ENCODE measurements at regions not wholly inside any gene's neighbourhood (a gene's known extent, or its start where the extent isn't known, plus 50 kb on each side); places are given as distances from the start of the nearest gene placed in this dataset.
"Not testable (repeated sequence)": the region's sequence is repeated elsewhere in the genome, so short reads cannot be mapped to it uniquely, and the experiment has no call there.

DNA sequence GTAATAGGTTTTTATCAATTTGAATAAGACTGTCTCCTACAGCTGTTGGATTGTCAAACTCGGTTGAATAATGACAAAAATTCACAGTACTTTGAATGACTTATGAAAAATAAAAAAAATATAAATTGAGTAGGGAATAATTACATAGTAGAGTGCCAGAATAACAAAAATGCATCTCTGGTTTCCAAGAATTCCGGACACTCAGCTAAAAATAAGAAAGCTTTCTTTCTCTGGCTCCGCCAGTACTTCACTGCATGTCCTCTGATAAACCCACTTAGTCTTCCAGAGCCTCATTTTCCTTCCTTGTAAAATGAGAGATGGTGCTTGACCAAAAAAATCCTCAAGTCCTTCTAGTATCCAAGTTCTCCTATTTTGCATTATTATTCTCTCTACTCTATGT, 374.6 kb upstream of the LUZP2 start:
- no peak for DNase-seq

GRCh38 chr11:24124876-24125275, 372.0 kb upstream of the LUZP2 start:
- no peak for DNase-seq

- DNase-seq = no peak
These were observed 365.2 kb upstream of the LUZP2 start for GRCh38 chr11:24131698-24132097.

DNA sequence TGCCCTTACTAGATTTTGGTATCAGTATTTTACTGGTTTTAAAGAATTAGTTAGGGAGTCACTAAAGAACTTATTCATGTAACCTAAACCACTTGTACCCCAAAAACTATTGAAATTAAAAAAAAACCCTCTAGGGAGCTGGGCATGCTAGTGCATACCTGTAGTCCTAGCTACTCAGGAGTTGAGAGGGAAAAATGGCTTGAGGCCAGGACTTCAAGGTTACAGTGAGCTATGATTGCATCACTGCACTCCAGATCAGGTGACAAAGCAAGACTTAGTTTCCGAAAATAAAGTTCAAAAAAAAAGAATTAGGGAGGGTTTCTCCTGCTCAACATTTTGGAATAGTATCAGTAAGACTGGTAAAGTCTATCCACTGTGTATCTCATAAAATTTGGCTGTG, 364.4 kb upstream of the LUZP2 start:
- no peak for DNase-seq

DNA sequence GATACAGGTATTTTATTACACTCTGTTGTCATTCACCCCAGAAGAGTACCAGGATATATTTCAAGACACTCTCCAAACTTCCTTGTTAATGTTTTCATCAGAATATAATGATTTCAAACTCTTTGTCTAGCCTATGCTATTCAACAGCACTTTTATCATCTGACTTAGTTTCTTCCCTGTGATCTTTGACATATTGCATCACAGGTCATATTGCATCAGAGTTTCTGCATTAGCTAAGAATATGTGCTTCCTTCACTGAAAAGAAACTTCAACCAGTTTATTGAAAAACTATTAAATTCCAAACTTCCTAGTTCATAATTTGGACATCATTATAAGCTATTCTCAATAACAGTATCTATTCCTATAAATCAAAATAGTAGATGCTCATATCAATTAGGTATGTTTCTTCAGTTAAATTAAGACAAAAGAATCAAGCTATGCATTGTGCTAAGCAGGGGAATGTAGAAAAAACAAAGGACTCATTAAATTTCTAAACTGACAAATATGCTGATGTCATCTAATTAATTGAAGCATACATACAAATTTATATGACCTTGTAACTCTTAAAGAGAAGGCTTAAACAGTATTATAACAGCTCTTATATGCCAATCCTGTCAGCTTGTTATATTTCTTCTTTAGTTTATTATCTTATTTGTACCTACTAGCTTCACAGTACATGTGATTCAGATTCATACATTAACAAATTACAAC, 361.8 kb upstream of the LUZP2 start:
- no peak for DNase-seq

GRCh38 chr11:24142062-24142461, 354.8 kb upstream of the LUZP2 start:
- no peak for DNase-seq

DNA sequence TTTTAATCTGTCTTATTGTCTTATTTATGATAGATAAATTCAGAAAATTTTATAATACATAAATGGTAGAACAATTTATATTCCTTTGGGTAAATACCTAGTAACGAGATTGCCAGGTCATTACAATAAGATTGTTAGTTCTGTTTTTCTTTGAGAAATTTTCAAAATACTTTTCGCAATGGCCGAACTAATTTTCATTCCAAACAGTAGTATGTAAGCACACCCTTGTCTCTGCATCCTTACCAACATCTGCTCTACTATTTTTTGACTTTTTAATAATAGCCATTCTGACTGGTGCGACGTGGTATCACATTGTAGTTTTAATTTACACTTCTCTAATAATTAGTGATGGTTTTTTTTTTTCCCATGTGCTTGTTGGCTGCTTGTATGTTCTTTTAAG, 351.4 kb upstream of the LUZP2 start:
- DNase-seq = no peak

- DNase-seq = no peak
These were observed 343.5 kb upstream of the LUZP2 start for GRCh38 chr11:24153337-24153736.

DNA sequence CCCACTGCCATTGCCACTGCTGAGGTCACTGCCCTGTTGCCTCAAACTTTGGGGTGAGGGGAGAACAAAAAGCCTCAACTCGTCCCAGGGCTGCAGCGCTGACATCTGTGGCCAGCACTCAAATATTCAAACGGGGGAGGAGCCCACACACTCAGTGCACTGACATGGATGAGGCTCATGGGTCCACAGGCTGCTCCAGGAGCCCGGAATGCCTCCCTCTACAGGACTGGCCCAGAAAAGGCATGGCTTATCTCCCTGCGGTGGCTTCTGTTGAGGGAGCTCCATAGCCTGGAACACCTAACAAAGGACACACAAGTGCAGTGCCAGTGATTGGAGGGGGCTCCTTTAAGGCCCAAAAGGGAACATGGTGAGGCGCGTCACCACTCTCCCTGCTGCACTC, 341.1 kb upstream of the LUZP2 start:
- no peak for DNase-seq

GRCh38 chr11:24157316-24157715, 339.5 kb upstream of the LUZP2 start:
- DNase-seq = no peak

GRCh38 chr11:24161587-24161986, 335.3 kb upstream of the LUZP2 start:
- no peak for DNase-seq

DNA sequence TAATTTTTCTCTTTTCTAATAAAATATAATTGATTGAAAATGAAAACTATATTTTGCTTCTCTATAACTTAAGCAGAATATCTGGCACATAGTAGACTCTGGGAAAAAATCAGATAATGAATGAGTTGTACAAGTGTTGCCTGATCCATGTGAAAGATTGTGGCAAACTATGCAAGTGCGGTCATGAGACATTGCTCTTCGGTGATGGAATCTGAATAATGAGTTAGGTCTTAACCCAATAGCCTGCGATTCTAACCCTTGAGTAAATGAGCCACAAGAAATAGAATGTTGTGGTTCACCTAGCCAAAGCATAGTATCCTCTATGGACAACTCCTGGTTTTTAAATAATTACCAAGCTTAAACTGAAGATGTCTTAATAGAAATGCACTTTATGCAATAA, 333.7 kb upstream of the LUZP2 start:
- no peak for DNase-seq

- no peak for DNase-seq
These were observed 333.0 kb upstream of the LUZP2 start for GRCh38 chr11:24163841-24164240.

- DNase-seq = no peak
These were observed 325.0 kb upstream of the LUZP2 start for GRCh38 chr11:24171869-24172268.

DNA sequence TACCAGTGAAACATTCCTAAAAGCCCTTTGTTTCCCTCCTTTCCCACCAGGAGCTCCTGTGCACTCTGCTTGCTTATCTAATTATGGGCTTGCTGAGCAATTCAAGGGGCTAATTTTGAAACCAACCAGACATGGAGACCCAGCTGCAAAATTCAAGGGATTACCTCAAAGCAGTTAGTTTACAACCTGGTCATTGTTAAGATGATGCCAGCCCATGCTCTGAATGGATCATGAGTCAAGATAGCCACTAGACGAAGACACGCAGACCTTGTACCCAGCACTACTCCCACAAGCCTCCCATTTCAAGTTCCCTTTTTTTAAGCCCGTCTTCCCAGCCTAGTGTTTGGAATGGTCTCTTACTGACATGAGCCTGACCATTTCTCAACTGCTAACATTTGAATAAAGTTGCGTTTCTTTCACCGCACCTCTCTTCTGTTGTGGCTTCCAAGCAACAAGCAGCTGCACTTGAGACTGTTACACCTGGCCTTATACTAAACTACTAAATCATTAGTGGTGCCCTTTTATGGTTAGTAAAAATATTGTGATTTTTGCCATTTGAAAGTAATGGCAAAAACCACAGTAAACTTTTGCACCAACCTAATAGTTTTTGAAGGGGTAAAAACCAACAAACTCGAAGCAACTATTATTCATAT, 315.3 kb upstream of the LUZP2 start:
- DNase-seq = no peak

DNA sequence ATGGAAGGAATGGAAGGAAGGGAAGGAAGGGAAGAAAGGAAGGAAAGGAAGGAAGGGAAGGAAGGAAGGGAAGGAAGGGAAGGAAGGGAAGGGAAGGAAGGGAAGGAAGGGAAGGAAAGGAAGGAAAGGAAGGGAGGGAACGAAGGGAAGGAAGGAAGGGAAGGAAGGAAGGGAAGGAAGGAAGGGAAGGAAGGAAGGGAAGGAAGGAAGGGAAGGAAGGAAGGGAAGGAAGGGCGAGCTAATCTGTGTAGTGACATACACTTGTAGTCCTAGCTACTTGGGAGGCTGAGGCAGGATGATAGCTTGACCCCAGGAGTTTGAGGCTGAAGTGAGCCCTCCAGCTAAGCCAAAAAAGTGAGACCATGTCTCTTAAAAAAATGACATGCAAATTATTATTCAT, 311.3 kb upstream of the LUZP2 start:
- not testable (repeated sequence) for DNase-seq

DNA sequence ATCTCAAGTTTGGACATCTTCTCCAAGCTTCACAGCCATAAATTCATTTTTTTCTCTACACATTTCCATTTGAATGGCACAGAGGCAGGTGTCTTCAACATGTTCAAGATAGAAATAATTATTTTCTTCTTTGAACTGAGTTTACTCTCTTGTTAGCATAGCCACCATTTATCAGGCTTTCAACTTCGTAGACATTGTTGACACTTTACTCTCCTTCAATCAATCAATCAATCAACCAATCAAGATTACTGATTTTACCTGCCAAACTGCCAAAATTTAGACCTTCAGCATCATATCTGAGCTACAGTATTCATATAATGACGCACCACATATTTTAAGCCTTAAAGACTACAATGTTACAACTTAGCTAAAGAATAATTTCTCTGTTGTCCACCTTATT, 300.1 kb upstream of the LUZP2 start:
- no peak for DNase-seq

GRCh38 chr11:24198481-24198880, 298.4 kb upstream of the LUZP2 start:
- no peak for DNase-seq

GRCh38 chr11:24199461-24199860, 297.4 kb upstream of the LUZP2 start:
- DNase-seq = no peak

GRCh38 chr11:24206030-24206429, 290.8 kb upstream of the LUZP2 start:
- DNase-seq = no peak

DNA sequence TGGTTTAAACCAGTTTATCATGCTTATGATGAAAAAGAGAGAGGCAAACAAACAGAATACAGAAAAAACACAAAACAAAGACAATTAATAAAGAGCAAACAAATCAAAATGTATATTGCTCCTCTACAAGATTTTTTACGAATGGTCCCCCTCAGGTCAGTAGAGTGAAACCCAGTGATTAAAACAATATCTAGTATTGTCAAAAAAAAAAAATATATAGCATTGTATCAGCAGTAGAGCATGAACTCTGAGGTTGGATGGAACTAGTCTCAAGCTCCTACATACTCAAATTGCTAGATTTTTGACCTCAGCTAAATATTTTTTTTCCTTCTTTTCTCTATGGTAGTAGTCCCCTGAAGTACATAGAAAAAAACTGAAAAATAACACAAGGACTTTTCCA, 290.3 kb upstream of the LUZP2 start:
- no peak for DNase-seq

- DNase-seq = no peak
These were observed 280.4 kb upstream of the LUZP2 start for GRCh38 chr11:24216488-24216887.

- DNase-seq = not testable (repeated sequence)
These were observed 279.5 kb upstream of the LUZP2 start for GRCh38 chr11:24217319-24217718.

GRCh38 chr11:24225501-24225900, 271.4 kb upstream of the LUZP2 start:
- no peak for DNase-seq

- DNase-seq = no peak
These were observed 270.2 kb upstream of the LUZP2 start for GRCh38 chr11:24226606-24227005.

All from CD4-positive, alpha-beta T cell treated with Interleukin-12 subunit alpha and Interleukin-12 subunit beta, for 1 hour (primary cell).